ENCODE measurements at regions not wholly inside any gene's neighbourhood (a gene's known extent, or its start where the extent isn't known, plus 50 kb on each side); places are given as distances from the start of the nearest gene placed in this dataset.

DNA sequence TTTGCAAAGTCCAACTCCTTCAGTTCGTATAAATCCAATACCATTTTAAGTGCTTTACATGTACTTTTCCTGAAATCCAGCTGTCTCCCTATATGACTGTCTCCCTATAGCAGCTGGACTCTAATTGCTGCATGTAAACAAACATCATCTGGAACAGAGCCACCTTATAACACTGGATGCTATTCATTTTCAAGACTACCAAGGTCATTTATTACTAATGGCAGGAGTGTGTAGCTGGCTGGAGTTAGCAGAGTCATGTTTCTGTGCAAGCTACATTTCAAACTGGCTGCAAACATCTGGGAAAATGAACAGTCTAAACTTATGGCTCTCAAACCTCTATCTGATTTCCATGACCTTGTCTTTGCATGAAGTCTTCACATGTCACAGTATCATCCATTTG lies 575.2 kb downstream of the PIK3C3 start:
- Histone ChIP-seq H3K4me1 (ENCODE audit: insufficient read depth, low read length) (no peaks in the 10 kb centered on the region), H2AFZ (ENCODE audit: low read length) (no peak overlapping the region), H3K79me2 (ENCODE audit: low read length) (no peaks in the 10 kb centered on the region), H4K20me1 (ENCODE audit: low read length) (no peaks in the 10 kb centered on the region), H3K27ac (ENCODE audit: low read length) (no peak overlapping the region), H3K9me2 (replicated peaks; ENCODE audit: low read length) (no peaks in the 10 kb centered on the region), H3K4me3 (ENCODE audit: low read length) (no peak overlapping the region), H3K4me2 (ENCODE audit: low read length) (no peak overlapping the region), H3K9ac (ENCODE audit: low read length) (no peak overlapping the region), H3K36me3 (ENCODE audit: low read depth, low read length) (no peaks in the 10 kb centered on the region), H3K9me3 (ENCODE audit: low read length) (no peaks in the 10 kb centered on the region), H3K27me3 (ENCODE audit: low read length) (no peaks in the 10 kb centered on the region), H3F3A (ENCODE audit: low read length, unreplicated experiment) (no peaks in the 10 kb centered on the region)
- intact Hi-C loops (cut with micrococcal nuclease) = no loop called here
- ChIA-PET CTCF (no interaction called here), POLR2A (ENCODE audit: unreplicated experiment) (no interaction called here)
- no peak for ATAC-seq
- TF ChIP-seq, protein P1, sequence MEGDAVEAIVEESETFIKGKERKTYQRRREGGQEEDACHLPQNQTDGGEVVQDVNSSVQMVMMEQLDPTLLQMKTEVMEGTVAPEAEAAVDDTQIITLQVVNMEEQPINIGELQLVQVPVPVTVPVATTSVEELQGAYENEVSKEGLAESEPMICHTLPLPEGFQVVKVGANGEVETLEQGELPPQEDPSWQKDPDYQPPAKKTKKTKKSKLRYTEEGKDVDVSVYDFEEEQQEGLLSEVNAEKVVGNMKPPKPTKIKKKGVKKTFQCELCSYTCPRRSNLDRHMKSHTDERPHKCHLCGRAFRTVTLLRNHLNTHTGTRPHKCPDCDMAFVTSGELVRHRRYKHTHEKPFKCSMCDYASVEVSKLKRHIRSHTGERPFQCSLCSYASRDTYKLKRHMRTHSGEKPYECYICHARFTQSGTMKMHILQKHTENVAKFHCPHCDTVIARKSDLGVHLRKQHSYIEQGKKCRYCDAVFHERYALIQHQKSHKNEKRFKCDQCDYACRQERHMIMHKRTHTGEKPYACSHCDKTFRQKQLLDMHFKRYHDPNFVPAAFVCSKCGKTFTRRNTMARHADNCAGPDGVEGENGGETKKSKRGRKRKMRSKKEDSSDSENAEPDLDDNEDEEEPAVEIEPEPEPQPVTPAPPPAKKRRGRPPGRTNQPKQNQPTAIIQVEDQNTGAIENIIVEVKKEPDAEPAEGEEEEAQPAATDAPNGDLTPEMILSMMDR (conservative IDR thresholded peaks at IDR 0.05; ENCODE audit: low read depth, low read length) = no peak
- TF ChIP-seq EZH2 (IDR thresholded peaks at IDR 0.05; ENCODE audit: low read length, unreplicated experiment) = no peak
- no peak for TF ChIP-seq EZH2phosphoT487 (IDR thresholded peaks at IDR 0.05; ENCODE audit: borderline replicate concordance, low read length)
- DNase-seq = no peak
- no TSS peak for BruUV-seq (replicated peaks)

DNA sequence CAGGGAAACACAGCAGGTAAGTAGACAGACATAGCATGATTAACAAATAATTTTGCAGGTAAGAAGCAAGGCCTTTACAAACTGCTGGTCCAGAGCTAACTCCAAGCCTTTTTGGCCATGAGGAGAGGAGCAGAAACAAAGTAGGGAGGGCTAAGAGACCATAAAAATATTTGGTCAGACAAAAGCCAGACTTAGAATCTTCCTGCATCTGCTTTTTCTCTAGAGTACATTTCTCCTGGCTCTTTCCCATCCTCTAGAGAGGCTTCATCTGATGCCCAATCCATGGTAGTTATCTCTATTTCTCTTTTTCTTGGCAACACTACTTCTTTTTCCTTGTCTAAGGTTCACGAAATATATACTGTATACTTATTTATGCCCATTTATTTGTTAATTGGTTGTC lies 577.1 kb downstream of the PIK3C3 start:
- Histone ChIP-seq H3K9ac (ENCODE audit: low read length) (no peak overlapping the region), H3K4me3 (ENCODE audit: low read length) (no peak overlapping the region), H3K4me2 (ENCODE audit: low read length) (no peak overlapping the region), H3K4me1 (ENCODE audit: insufficient read depth, low read length) (no peaks in the 10 kb centered on the region), H3K36me3 (ENCODE audit: low read depth, low read length) (no peaks in the 10 kb centered on the region), H3K79me2 (ENCODE audit: low read length) (no peaks in the 10 kb centered on the region), H3F3A (ENCODE audit: low read length, unreplicated experiment) (no peaks in the 10 kb centered on the region), H3K27ac (ENCODE audit: low read length) (no peak overlapping the region), H3K9me2 (replicated peaks; ENCODE audit: low read length) (no peaks in the 10 kb centered on the region), H2AFZ (ENCODE audit: low read length) (no peak overlapping the region), H3K27me3 (ENCODE audit: low read length) (no peaks in the 10 kb centered on the region), H4K20me1 (ENCODE audit: low read length) (no peaks in the 10 kb centered on the region), H3K9me3 (ENCODE audit: low read length) (no peaks in the 10 kb centered on the region)
- DNase-seq (no peak), ATAC-seq (no peak)
- TF ChIP-seq EZH2 (IDR thresholded peaks at IDR 0.05; ENCODE audit: low read length, unreplicated experiment) (no peak), EZH2phosphoT487 (IDR thresholded peaks at IDR 0.05; ENCODE audit: borderline replicate concordance, low read length) (no peak)
- TF ChIP-seq, protein P1 (conservative IDR thresholded peaks at IDR 0.05; ENCODE audit: low read depth, low read length) = no peak
- no TSS peak for BruUV-seq (replicated peaks)
- intact Hi-C loops (cut with micrococcal nuclease) = no loop called here
- CTCF ChIA-PET = no interaction called here
- POLR2A ChIA-PET (ENCODE audit: unreplicated experiment) = no interaction called here

DNA sequence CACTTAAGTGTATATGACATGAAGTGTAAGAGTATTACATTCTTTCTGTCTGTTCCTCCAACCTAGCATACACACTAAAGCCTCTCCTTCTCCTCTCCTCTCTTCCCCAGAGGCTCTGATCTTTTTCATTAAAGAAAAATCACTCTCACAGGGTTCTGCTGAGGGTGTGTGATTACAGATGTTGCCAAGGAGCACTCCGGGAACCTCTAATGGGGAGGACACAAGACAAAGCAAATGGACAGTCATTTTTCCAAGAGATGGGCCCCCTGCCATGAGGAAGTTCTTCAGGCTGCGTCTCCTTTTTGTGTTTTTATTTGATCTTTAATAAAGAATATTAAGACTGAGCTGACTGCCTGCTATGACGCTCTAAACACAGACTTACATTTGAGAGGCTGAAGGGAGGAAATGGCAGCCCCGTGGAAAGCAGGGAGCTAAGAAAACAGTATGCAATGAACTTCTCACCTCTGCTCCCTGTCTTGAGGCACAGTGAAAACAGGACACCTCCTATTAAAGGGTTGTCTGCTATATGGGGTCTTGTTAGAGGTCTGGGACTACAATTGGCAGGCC lies 578.1 kb downstream of the PIK3C3 start:
- Histone ChIP-seq H3K79me2 (ENCODE audit: low read length) (no peaks in the 10 kb centered on the region), H3K27ac (ENCODE audit: low read length) (no peak overlapping the region), H3K4me1 (ENCODE audit: insufficient read depth, low read length) (no peaks in the 10 kb centered on the region), H3K36me3 (ENCODE audit: low read depth, low read length) (no peaks in the 10 kb centered on the region), H3F3A (ENCODE audit: low read length, unreplicated experiment) (no peaks in the 10 kb centered on the region), H3K4me3 (ENCODE audit: low read length) (no peak overlapping the region), H3K9me2 (replicated peaks; ENCODE audit: low read length) (no peaks in the 10 kb centered on the region), H3K27me3 (ENCODE audit: low read length) (no peaks in the 10 kb centered on the region), H2AFZ (ENCODE audit: low read length) (no peak overlapping the region), H3K9ac (ENCODE audit: low read length) (no peak overlapping the region), H3K9me3 (ENCODE audit: low read length) (no peaks in the 10 kb centered on the region), H4K20me1 (ENCODE audit: low read length) (no peaks in the 10 kb centered on the region), H3K4me2 (ENCODE audit: low read length) (no peak overlapping the region)
- CTCF ChIA-PET = no interaction called here
- POLR2A ChIA-PET (ENCODE audit: unreplicated experiment) = no interaction called here
- ATAC-seq = no peak
- intact Hi-C loops (cut with micrococcal nuclease) = no loop called here
- TF ChIP-seq EZH2 (IDR thresholded peaks at IDR 0.05; ENCODE audit: low read length, unreplicated experiment) (no peak), EZH2phosphoT487 (IDR thresholded peaks at IDR 0.05; ENCODE audit: borderline replicate concordance, low read length) (no peak)
- TF ChIP-seq, protein P1 (conservative IDR thresholded peaks at IDR 0.05; ENCODE audit: low read depth, low read length) = no peak
- BruUV-seq (replicated peaks) = no TSS peak
- no peak for DNase-seq
